ENCODE measurements at regions not wholly inside any gene's neighbourhood (a gene's known extent, or its start where the extent isn't known, plus 50 kb on each side); places are given as distances from the start of the nearest gene placed in this dataset.
"Not testable (repeated sequence)": the region's sequence is repeated elsewhere in the genome, so short reads cannot be mapped to it uniquely, and the experiment has no call there.

GRCh38 chr20:48512539-48512938, 315.3 kb downstream of the PREX1 start:
- not testable (repeated sequence) for H3K4me1 ChIP-seq (ENCODE audit: control insufficient read depth, insufficient read depth, low read length); H3K9me3 ChIP-seq (ENCODE audit: control insufficient read depth, insufficient read depth, low read length); H3K27me3 ChIP-seq (ENCODE audit: control insufficient read depth, insufficient read depth, low read length); H3K27ac ChIP-seq (ENCODE audit: low read length); DNase-seq (ENCODE audit: low read depth, low spot score); H3K36me3 ChIP-seq (ENCODE audit: control insufficient read depth, insufficient read depth, low read length); H3K4me3 ChIP-seq (ENCODE audit: low read length)
- no CpG with 5 or more reads among the region's 16 CpGs for WGBS (ENCODE audit: insufficient coverage, insufficient read length)

GRCh38 chr20:48505066-48505465, 322.7 kb downstream of the PREX1 start:
- DNase-seq (ENCODE audit: low read depth, low spot score); H3K9me3 ChIP-seq (ENCODE audit: control insufficient read depth, insufficient read depth, low read length): not testable (repeated sequence)

GRCh38 chr20:48503166-48503815, 324.5 kb downstream of the PREX1 start:
- DNase-seq (ENCODE audit: low read depth, low spot score) = no peak
- Histone ChIP-seq H3K4me3 (ENCODE audit: low read length) (no peak overlapping the region), H3K4me1 (ENCODE audit: control insufficient read depth, insufficient read depth, low read length) (no peaks in the 10 kb centered on the region), H3K9me3 (ENCODE audit: control insufficient read depth, insufficient read depth, low read length) (no peaks in the 10 kb centered on the region), H3K36me3 (ENCODE audit: control insufficient read depth, insufficient read depth, low read length) (no peaks in the 10 kb centered on the region), H3K27ac (ENCODE audit: low read length) (no peak overlapping the region), H3K27me3 (ENCODE audit: control insufficient read depth, insufficient read depth, low read length) (no peaks in the 10 kb centered on the region)
- no CpG with 5 or more reads among the region's 14 CpGs for WGBS (ENCODE audit: insufficient coverage, insufficient read length)

More at GRCh38 chr20:48505066-48505465, 322.7 kb downstream of the PREX1 start:
- not testable (repeated sequence) for H3K27me3 ChIP-seq (ENCODE audit: control insufficient read depth, insufficient read depth, low read length); H3K27ac ChIP-seq (ENCODE audit: low read length); H3K4me1 ChIP-seq (ENCODE audit: control insufficient read depth, insufficient read depth, low read length); H3K4me3 ChIP-seq (ENCODE audit: low read length); H3K36me3 ChIP-seq (ENCODE audit: control insufficient read depth, insufficient read depth, low read length)
- no CpG with 5 or more reads among the region's 12 CpGs for WGBS (ENCODE audit: insufficient coverage, insufficient read length)

GRCh38 chr20:48502758-48503157, 325.0 kb downstream of the PREX1 start:
- H3K4me1 ChIP-seq (ENCODE audit: control insufficient read depth, insufficient read depth, low read length) = no peaks in the 10 kb centered on the region
- H3K36me3 ChIP-seq (ENCODE audit: control insufficient read depth, insufficient read depth, low read length) = no peaks in the 10 kb centered on the region
- no peaks in the 10 kb centered on the region for H3K27me3 ChIP-seq (ENCODE audit: control insufficient read depth, insufficient read depth, low read length)
- WGBS (ENCODE audit: insufficient coverage, insufficient read length) = no CpG with 5 or more reads among the region's 9 CpGs
- DNase-seq (ENCODE audit: low read depth, low spot score) = no peak
- no peak overlapping the region for H3K27ac ChIP-seq (ENCODE audit: low read length)
- no peaks in the 10 kb centered on the region for H3K9me3 ChIP-seq (ENCODE audit: control insufficient read depth, insufficient read depth, low read length)
- no peak overlapping the region for H3K4me3 ChIP-seq (ENCODE audit: low read length)

GRCh38 chr20:48502016-48502415, 325.8 kb downstream of the PREX1 start:
- H3K27me3 ChIP-seq (ENCODE audit: control insufficient read depth, insufficient read depth, low read length) = no peaks in the 10 kb centered on the region
- H3K36me3 ChIP-seq (ENCODE audit: control insufficient read depth, insufficient read depth, low read length) = no peaks in the 10 kb centered on the region
- H3K27ac ChIP-seq (ENCODE audit: low read length) = no peak overlapping the region
- no peak for DNase-seq (ENCODE audit: low read depth, low spot score)
- H3K9me3 ChIP-seq (ENCODE audit: control insufficient read depth, insufficient read depth, low read length) = no peaks in the 10 kb centered on the region
- H3K4me1 ChIP-seq (ENCODE audit: control insufficient read depth, insufficient read depth, low read length) = no peaks in the 10 kb centered on the region
- H3K4me3 ChIP-seq (ENCODE audit: low read length) = no peak overlapping the region
- no CpG with 5 or more reads among the region's 9 CpGs for WGBS (ENCODE audit: insufficient coverage, insufficient read length)

GRCh38 chr20:48500900-48501299, 326.9 kb downstream of the PREX1 start:
- H3K36me3 ChIP-seq (ENCODE audit: control insufficient read depth, insufficient read depth, low read length); H3K27me3 ChIP-seq (ENCODE audit: control insufficient read depth, insufficient read depth, low read length); H3K27ac ChIP-seq (ENCODE audit: low read length); H3K4me1 ChIP-seq (ENCODE audit: control insufficient read depth, insufficient read depth, low read length); H3K9me3 ChIP-seq (ENCODE audit: control insufficient read depth, insufficient read depth, low read length); DNase-seq (ENCODE audit: low read depth, low spot score); H3K4me3 ChIP-seq (ENCODE audit: low read length): not testable (repeated sequence)
- WGBS (ENCODE audit: insufficient coverage, insufficient read length) = no CpG with 5 or more reads among the region's 9 CpGs

- no CpG with 5 or more reads among the region's 4 CpGs for WGBS (ENCODE audit: insufficient coverage, insufficient read length)
Observed at GRCh38 chr20:48498939-48499338, 328.9 kb downstream of the PREX1 start.

GRCh38 chr20:48498125-48498524, 329.7 kb downstream of the PREX1 start:
- H3K27ac ChIP-seq (ENCODE audit: low read length); H3K4me3 ChIP-seq (ENCODE audit: low read length); H3K27me3 ChIP-seq (ENCODE audit: control insufficient read depth, insufficient read depth, low read length); H3K9me3 ChIP-seq (ENCODE audit: control insufficient read depth, insufficient read depth, low read length); DNase-seq (ENCODE audit: low read depth, low spot score); H3K36me3 ChIP-seq (ENCODE audit: control insufficient read depth, insufficient read depth, low read length); H3K4me1 ChIP-seq (ENCODE audit: control insufficient read depth, insufficient read depth, low read length): not testable (repeated sequence)
- WGBS (ENCODE audit: insufficient coverage, insufficient read length) = no CpG with 5 or more reads among the region's 4 CpGs

More at GRCh38 chr20:48498939-48499338, 328.9 kb downstream of the PREX1 start:
- not testable (repeated sequence) for H3K27ac ChIP-seq (ENCODE audit: low read length); H3K4me3 ChIP-seq (ENCODE audit: low read length); H3K36me3 ChIP-seq (ENCODE audit: control insufficient read depth, insufficient read depth, low read length); DNase-seq (ENCODE audit: low read depth, low spot score); H3K9me3 ChIP-seq (ENCODE audit: control insufficient read depth, insufficient read depth, low read length); H3K4me1 ChIP-seq (ENCODE audit: control insufficient read depth, insufficient read depth, low read length); H3K27me3 ChIP-seq (ENCODE audit: control insufficient read depth, insufficient read depth, low read length)

GRCh38 chr20:48493966-48494365, 333.8 kb downstream of the PREX1 start:
- no peaks in the 10 kb centered on the region for H3K27me3 ChIP-seq (ENCODE audit: control insufficient read depth, insufficient read depth, low read length)
- no CpG with 5 or more reads among the region's 8 CpGs for WGBS (ENCODE audit: insufficient coverage, insufficient read length)
- no peaks in the 10 kb centered on the region; the same call in 1 of the 2 replicates for H3K36me3 ChIP-seq (ENCODE audit: control insufficient read depth, insufficient read depth, low read length)
- H3K27ac ChIP-seq (ENCODE audit: low read length) = no peak overlapping the region
- no peaks in the 10 kb centered on the region for H3K9me3 ChIP-seq (ENCODE audit: control insufficient read depth, insufficient read depth, low read length)
- no peaks in the 10 kb centered on the region for H3K4me1 ChIP-seq (ENCODE audit: control insufficient read depth, insufficient read depth, low read length)
- H3K4me3 ChIP-seq (ENCODE audit: low read length) = no peak overlapping the region
- DNase-seq (ENCODE audit: low read depth, low spot score) = no peak

GRCh38 chr20:48493331-48493730, 334.5 kb downstream of the PREX1 start:
- not testable (repeated sequence) for H3K27me3 ChIP-seq (ENCODE audit: control insufficient read depth, insufficient read depth, low read length); H3K36me3 ChIP-seq (ENCODE audit: control insufficient read depth, insufficient read depth, low read length); H3K27ac ChIP-seq (ENCODE audit: low read length); DNase-seq (ENCODE audit: low read depth, low spot score); H3K4me1 ChIP-seq (ENCODE audit: control insufficient read depth, insufficient read depth, low read length); H3K9me3 ChIP-seq (ENCODE audit: control insufficient read depth, insufficient read depth, low read length); H3K4me3 ChIP-seq (ENCODE audit: low read length)
- no CpG with 5 or more reads among the region's 18 CpGs for WGBS (ENCODE audit: insufficient coverage, insufficient read length)

GRCh38 chr20:48492715-48493070, 335.1 kb downstream of the PREX1 start:
- H3K27ac ChIP-seq (ENCODE audit: low read length) = no peak overlapping the region
- no peaks in the 10 kb centered on the region for H3K4me1 ChIP-seq (ENCODE audit: control insufficient read depth, insufficient read depth, low read length)
- H3K4me3 ChIP-seq (ENCODE audit: low read length) = no peak overlapping the region
- no peaks in the 10 kb centered on the region for H3K27me3 ChIP-seq (ENCODE audit: control insufficient read depth, insufficient read depth, low read length)
- no CpG with 5 or more reads among the region's 11 CpGs for WGBS (ENCODE audit: insufficient coverage, insufficient read length)
- no peak for DNase-seq (ENCODE audit: low read depth, low spot score)
- no peaks in the 10 kb centered on the region for H3K9me3 ChIP-seq (ENCODE audit: control insufficient read depth, insufficient read depth, low read length)
- H3K36me3 ChIP-seq (ENCODE audit: control insufficient read depth, insufficient read depth, low read length) = no peaks in the 10 kb centered on the region; the same call in 1 of the 2 replicates
